PC-3 (cell line): ENCODE measurements at regions not wholly inside any gene's neighbourhood (a gene's known extent, or its start where the extent isn't known, plus 50 kb on each side); places are given as distances from the start of the nearest gene placed in this dataset.

Experiments used
- EZH2 ChIP-seq: fragments of 300-600 bp; sonication (generic); IDR thresholded peaks from one replicate; pipeline ENCODE4 v1.6.1; 2017; ENCODE audit warnings: antibody characterized with exemption, mild to moderate bottlenecking, low read length; ENCODE audit not compliant: unreplicated experiment
- EZH2phosphoT487 ChIP-seq: fragments of 300-600 bp; sonication (generic); IDR thresholded peaks from 2 replicates; pipeline ENCODE4 v1.6.1; 2018; ENCODE audit warnings: mild to moderate bottlenecking, antibody characterized with exemption, low read length, borderline replicate concordance
- TF ChIP-seq, protein P1 (sequence below): fragments of 300-600 bp; sonication (generic); conservative IDR thresholded peaks from 2 replicates; pipeline ENCODE4 v1.5.1; 2017; ENCODE audit warnings: antibody characterized with exemption, low read depth, mild to moderate bottlenecking, low read length

DNA sequence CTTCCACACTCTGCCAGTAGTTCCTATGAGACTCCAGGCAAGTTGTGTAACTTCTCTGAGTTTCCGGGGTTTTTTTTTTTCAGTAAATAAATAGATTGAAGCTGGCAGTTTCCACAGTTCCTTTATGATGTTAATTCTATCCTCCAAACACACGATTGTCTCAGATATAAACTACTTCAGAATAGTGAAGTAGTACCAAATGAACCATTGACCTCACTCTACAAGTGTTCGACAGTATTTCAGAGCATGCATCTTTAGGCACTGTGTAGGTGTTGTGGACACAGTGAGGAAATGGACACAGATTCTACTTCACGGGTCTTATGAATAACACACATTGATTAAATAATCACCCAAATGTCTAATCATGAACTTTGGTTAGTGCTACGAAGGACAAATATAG lies 136.1 kb upstream of the IGSF10 start:
- TF ChIP-seq, protein P1, sequence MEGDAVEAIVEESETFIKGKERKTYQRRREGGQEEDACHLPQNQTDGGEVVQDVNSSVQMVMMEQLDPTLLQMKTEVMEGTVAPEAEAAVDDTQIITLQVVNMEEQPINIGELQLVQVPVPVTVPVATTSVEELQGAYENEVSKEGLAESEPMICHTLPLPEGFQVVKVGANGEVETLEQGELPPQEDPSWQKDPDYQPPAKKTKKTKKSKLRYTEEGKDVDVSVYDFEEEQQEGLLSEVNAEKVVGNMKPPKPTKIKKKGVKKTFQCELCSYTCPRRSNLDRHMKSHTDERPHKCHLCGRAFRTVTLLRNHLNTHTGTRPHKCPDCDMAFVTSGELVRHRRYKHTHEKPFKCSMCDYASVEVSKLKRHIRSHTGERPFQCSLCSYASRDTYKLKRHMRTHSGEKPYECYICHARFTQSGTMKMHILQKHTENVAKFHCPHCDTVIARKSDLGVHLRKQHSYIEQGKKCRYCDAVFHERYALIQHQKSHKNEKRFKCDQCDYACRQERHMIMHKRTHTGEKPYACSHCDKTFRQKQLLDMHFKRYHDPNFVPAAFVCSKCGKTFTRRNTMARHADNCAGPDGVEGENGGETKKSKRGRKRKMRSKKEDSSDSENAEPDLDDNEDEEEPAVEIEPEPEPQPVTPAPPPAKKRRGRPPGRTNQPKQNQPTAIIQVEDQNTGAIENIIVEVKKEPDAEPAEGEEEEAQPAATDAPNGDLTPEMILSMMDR, result no peak
- TF ChIP-seq EZH2, result no peak
- no peak for TF ChIP-seq EZH2phosphoT487
